Ishikawa (cell line): ENCODE measurements at regions not wholly inside any gene's neighbourhood (a gene's known extent, or its start where the extent isn't known, plus 50 kb on each side); places are given as distances from the start of the nearest gene placed in this dataset.

Experiments used
- CEBPB ChIP-seq: IDR thresholded peaks from 2 replicates; pipeline ENCODE4 v1.6.1; 2012
- CREB1 ChIP-seq: IDR thresholded peaks from 2 replicates; pipeline ENCODE4 v1.6.1; 2012; ENCODE audit warnings: low read depth
- EGR1 ChIP-seq: IDR thresholded peaks from 2 replicates; pipeline ENCODE4 v1.6.1; 2012
- EP300 ChIP-seq: IDR thresholded peaks from 2 replicates; pipeline ENCODE4 v1.6.1; 2012; ENCODE audit warnings: borderline replicate concordance
- FOXM1 ChIP-seq: IDR thresholded peaks from 2 replicates; pipeline ENCODE4 v1.6.1; 2012; ENCODE audit warnings: low read depth, borderline replicate concordance
- MAX ChIP-seq: IDR thresholded peaks from 2 replicates; pipeline ENCODE4 v1.6.1; 2012
- NFIC ChIP-seq: IDR thresholded peaks from 2 replicates; pipeline ENCODE4 v1.6.1; 2012
- RAD21 ChIP-seq: IDR thresholded peaks from 2 replicates; pipeline ENCODE4 v1.6.1; 2012; ENCODE audit warnings: low read depth
- REST ChIP-seq: IDR thresholded peaks from 2 replicates; pipeline ENCODE4 v1.6.1; 2012; ENCODE audit warnings: low read depth, mild to moderate bottlenecking
- TAF1 ChIP-seq: IDR thresholded peaks from 2 replicates; pipeline ENCODE4 v1.6.1; 2012; ENCODE audit warnings: low read depth, mild to moderate bottlenecking
- TCF12 ChIP-seq: IDR thresholded peaks from 2 replicates; pipeline ENCODE4 v1.6.1; 2012; ENCODE audit warnings: low read depth
- TEAD4 ChIP-seq: IDR thresholded peaks from 2 replicates; pipeline ENCODE4 v1.6.1; 2012
- USF1 ChIP-seq: IDR thresholded peaks from 2 replicates; pipeline ENCODE4 v1.6.1; 2012
- YY1 ChIP-seq: IDR thresholded peaks from 2 replicates; pipeline ENCODE4 v1.6.1; 2012; ENCODE audit warnings: low read depth
- ZBTB7A ChIP-seq: IDR thresholded peaks from 2 replicates; pipeline ENCODE4 v1.6.1; 2012; ENCODE audit warnings: low read depth

GRCh38 chr10:28190196-28190595, 112.7 kb downstream of the MPP7 start:
- TF ChIP-seq EP300: no peak
- no peak for TF ChIP-seq ZBTB7A
- TF ChIP-seq EGR1: no peak
- no peak for TF ChIP-seq NFIC
- TF ChIP-seq REST: no peak
- no peak for TF ChIP-seq YY1
- TF ChIP-seq FOXM1: no peak

GRCh38 chr10:28188526-28188925, 114.3 kb downstream of the MPP7 start:
- no peak for TF ChIP-seq EP300
- no peak for TF ChIP-seq TEAD4
- TF ChIP-seq ZBTB7A: no peak
- no peak for TF ChIP-seq TAF1
- TF ChIP-seq YY1: no peak
- TF ChIP-seq CREB1: no peak
- TF ChIP-seq EGR1: no peak
- no peak for TF ChIP-seq RAD21
- TF ChIP-seq USF1: no peak
- no peak for TF ChIP-seq REST
- no peak for TF ChIP-seq CEBPB
- no peak for TF ChIP-seq TCF12
- TF ChIP-seq FOXM1: no peak
- TF ChIP-seq NFIC: no peak
- TF ChIP-seq MAX: no peak

- TF ChIP-seq ZBTB7A: no peak
- no peak for TF ChIP-seq TEAD4
- TF ChIP-seq REST: no peak
- TF ChIP-seq NFIC: no peak
- TF ChIP-seq CEBPB: no peak
- no peak for TF ChIP-seq MAX
Measured at GRCh38 chr10:28186887-28187578, 115.8 kb downstream of the MPP7 start.

- TF ChIP-seq YY1 (no peak), USF1 (no peak), TCF12 (no peak), EP300 (no peak), FOXM1 (no peak), CEBPB (no peak), EGR1 (no peak), RAD21 (no peak), ZBTB7A (no peak)
Measured at GRCh38 chr10:28186461-28186860, 116.4 kb downstream of the MPP7 start.

- no peak for TF ChIP-seq RAD21
- TF ChIP-seq EGR1: no peak
- TF ChIP-seq MAX: no peak
- no peak for TF ChIP-seq TEAD4
- no peak for TF ChIP-seq ZBTB7A
- TF ChIP-seq REST: no peak
- TF ChIP-seq USF1: no peak
- no peak for TF ChIP-seq NFIC
- TF ChIP-seq CEBPB: no peak
- TF ChIP-seq EP300: no peak
Measured at GRCh38 chr10:28184810-28185209, 118.1 kb downstream of the MPP7 start.
